DMS 273 (cell line): ENCODE measurements at regions not wholly inside any gene's neighbourhood (a gene's known extent, or its start where the extent isn't known, plus 50 kb on each side); places are given as distances from the start of the nearest gene placed in this dataset.
A peak's percentile ranks its signal among the peaks of the same experiment; 100 is the strongest.

Experiments
- DNase-seq: peaks from one replicate; lab custom pipeline; 2025; ENCODE audit not compliant: unreplicated experiment; lab: John Stamatoyannopoulos, UW

GRCh38 chr1:4086085-4086850, 186.2 kb upstream of the C1orf174 start:
- no peak for DNase-seq

- DNase-seq: no peak
Observed at GRCh38 chr1:4086921-4087320, 186.8 kb upstream of the C1orf174 start.

- DNase-seq: no peak
Observed at GRCh38 chr1:4087530-4088420, 187.7 kb upstream of the C1orf174 start.

- no peak for DNase-seq
Observed at GRCh38 chr1:4088676-4089075, 188.6 kb upstream of the C1orf174 start.

- DNase-seq: no peak
Observed at GRCh38 chr1:4089421-4090175, 189.5 kb upstream of the C1orf174 start.

- no peak for DNase-seq
Observed at GRCh38 chr1:4090556-4090955, 190.5 kb upstream of the C1orf174 start.

- no peak for DNase-seq
Observed at GRCh38 chr1:4090976-4091660, 191.0 kb upstream of the C1orf174 start.

GRCh38 chr1:4091996-4092395, 191.9 kb upstream of the C1orf174 start:
- no peak for DNase-seq

GRCh38 chr1:4093856-4094565, 193.9 kb upstream of the C1orf174 start:
- DNase-seq: no peak

- DNase-seq: no peak
Observed at GRCh38 chr1:4095433-4095971, 195.4 kb upstream of the C1orf174 start.

GRCh38 chr1:4101459-4102161, 201.5 kb upstream of the C1orf174 start:
- DNase-seq: no peak

- DNase-seq: no peak
Observed at GRCh38 chr1:4105300-4105880, 205.3 kb upstream of the C1orf174 start.

- no peak for DNase-seq
Observed at GRCh38 chr1:4106731-4107130, 206.7 kb upstream of the C1orf174 start.

GRCh38 chr1:4107291-4107690, 207.2 kb upstream of the C1orf174 start:
- no peak for DNase-seq

GRCh38 chr1:4108331-4108730, 208.3 kb upstream of the C1orf174 start:
- DNase-seq: peak; percentile 63

GRCh38 chr1:4108758-4109627, 208.9 kb upstream of the C1orf174 start:
- DNase-seq: peak; percentile 18

- DNase-seq: no peak
Observed at GRCh38 chr1:4109628-4109940, 209.5 kb upstream of the C1orf174 start.

- no peak for DNase-seq
Observed at GRCh38 chr1:4110888-4111287, 210.8 kb upstream of the C1orf174 start.
